22Rv1 (cell line): ENCODE measurements at regions not wholly inside any gene's neighbourhood (a gene's known extent, or its start where the extent isn't known, plus 50 kb on each side); places are given as distances from the start of the nearest gene placed in this dataset.

Experiments
- CTCF ChIP-seq: fragments of 450-650 bp; IDR thresholded peaks from 2 replicates; pipeline ENCODE4 v1.5.1; 2017; ENCODE audit warnings: mild to moderate bottlenecking
- ZFX ChIP-seq: fragments of 450-650 bp; IDR thresholded peaks from 2 replicates; pipeline ENCODE4 v1.6.1; 2017; ENCODE audit warnings: antibody characterized with exemption, borderline replicate concordance

- TF ChIP-seq CTCF: no peak
- TF ChIP-seq ZFX: no peak
Observed at GRCh38 chr17:70517816-70518215, 348.5 kb downstream of the KCNJ2 start.
